NK-92 (cell line): ENCODE measurements at regions not wholly inside any gene's neighbourhood (a gene's known extent, or its start where the extent isn't known, plus 50 kb on each side); places are given as distances from the start of the nearest gene placed in this dataset.

ENCODE experiments used
- DNase-seq: peaks from one replicate; lab custom pipeline; 2025; ENCODE audit not compliant: unreplicated experiment; lab: John Stamatoyannopoulos, UW

- no peak for DNase-seq
Observed at GRCh38 chr2:64825831-64826491, 163.2 kb upstream of the SLC1A4 start.

- DNase-seq, result no peak
Observed at GRCh38 chr2:64826703-64827102, 162.5 kb upstream of the SLC1A4 start.

GRCh38 chr2:64828261-64828660, 160.9 kb upstream of the SLC1A4 start:
- DNase-seq, result no peak

- DNase-seq, result no peak
Observed at GRCh38 chr2:64829525-64829924, 159.7 kb upstream of the SLC1A4 start.

- no peak for DNase-seq
Observed at GRCh38 chr2:64831134-64831976, 157.8 kb upstream of the SLC1A4 start.

- no peak for DNase-seq
Observed at GRCh38 chr2:64831977-64832328, 157.2 kb upstream of the SLC1A4 start.

- DNase-seq, result no peak
Observed at GRCh38 chr2:64832936-64833335, 156.3 kb upstream of the SLC1A4 start.

- DNase-seq, result no peak
Observed at GRCh38 chr2:64836566-64836965, 152.6 kb upstream of the SLC1A4 start.

GRCh38 chr2:64837116-64837731, 152.0 kb upstream of the SLC1A4 start:
- no peak for DNase-seq

- no peak for DNase-seq
Observed at GRCh38 chr2:64837925-64838641, 151.1 kb upstream of the SLC1A4 start.

GRCh38 chr2:64838817-64839216, 150.4 kb upstream of the SLC1A4 start:
- DNase-seq, result no peak

- no peak for DNase-seq
Observed at GRCh38 chr2:64839844-64840243, 149.4 kb upstream of the SLC1A4 start.

- no peak for DNase-seq
Observed at GRCh38 chr2:64840426-64840881, 148.7 kb upstream of the SLC1A4 start.

GRCh38 chr2:64841461-64841860, 147.7 kb upstream of the SLC1A4 start:
- no peak for DNase-seq

GRCh38 chr2:64842030-64842429, 147.2 kb upstream of the SLC1A4 start:
- no peak for DNase-seq

- DNase-seq, result no peak
Observed at GRCh38 chr2:64844087-64844486, 145.1 kb upstream of the SLC1A4 start.

GRCh38 chr2:64845273-64845905, 143.8 kb upstream of the SLC1A4 start:
- DNase-seq, result no peak

- DNase-seq, result no peak
Observed at GRCh38 chr2:64846177-64846576, 143.0 kb upstream of the SLC1A4 start.

- no peak for DNase-seq
Observed at GRCh38 chr2:64847930-64848329, 141.3 kb upstream of the SLC1A4 start.

GRCh38 chr2:64848363-64848762, 140.8 kb upstream of the SLC1A4 start:
- no peak for DNase-seq

GRCh38 chr2:64848945-64849344, 140.3 kb upstream of the SLC1A4 start:
- DNase-seq, result no peak
